H9 (cell line): ENCODE measurements at regions not wholly inside any gene's neighbourhood (a gene's known extent, or its start where the extent isn't known, plus 50 kb on each side); places are given as distances from the start of the nearest gene placed in this dataset.

Source experiments
- DNase-seq: peaks from one replicate; pipeline ENCODE4 v3.0.0-alpha.2; 2017
- H2AFZ ChIP-seq: one replicate; pipeline ENCODE4 v1.6.1; 2013; ENCODE audit warnings: mild to moderate bottlenecking, low read length, control low read depth, moderate library complexity
- H2AK5ac ChIP-seq: 2 replicates; pipeline ENCODE4 v1.6.1; 2013; ENCODE audit warnings: low read length, control low read depth, mixed read lengths; ENCODE audit not compliant: insufficient read length
- H2BK120ac ChIP-seq: one replicate; pipeline ENCODE4 v1.6.1; 2013; ENCODE audit warnings: low read depth, mild to moderate bottlenecking, low read length, control low read depth, inconsistent platforms; ENCODE audit not compliant: poor library complexity, severe bottlenecking
- H2BK12ac ChIP-seq: 2 replicates; pipeline ENCODE4 v1.6.1; 2013; ENCODE audit warnings: low read length, control low read depth, mixed read lengths, low read depth; ENCODE audit not compliant: insufficient read length
- H2BK15ac ChIP-seq: 2 replicates; pipeline ENCODE4 v1.6.1; 2013; ENCODE audit warnings: low read depth, low read length, control low read depth
- H2BK20ac ChIP-seq: one replicate; pipeline ENCODE4 v1.6.1; 2013; ENCODE audit warnings: low read depth, mild to moderate bottlenecking, low read length, control low read depth, inconsistent platforms; ENCODE audit not compliant: poor library complexity, severe bottlenecking
- H2BK5ac ChIP-seq: 2 replicates; pipeline ENCODE4 v1.6.1; 2013; ENCODE audit warnings: low read length, control low read depth, mixed read lengths; ENCODE audit not compliant: insufficient read length
- H3K14ac ChIP-seq: 2 replicates; pipeline ENCODE4 v1.6.1; 2013; ENCODE audit warnings: low read length, control low read depth; ENCODE audit not compliant: insufficient read depth
- H3K18ac ChIP-seq: 2 replicates; pipeline ENCODE4 v1.6.1; 2013; ENCODE audit warnings: low read depth, mild to moderate bottlenecking, mixed read lengths, low read length, control low read depth; ENCODE audit not compliant: insufficient read length
- H3K23ac ChIP-seq: 2 replicates; pipeline ENCODE4 v1.6.1; 2013; ENCODE audit warnings: low read length, control low read depth, mixed read lengths, low read depth; ENCODE audit not compliant: insufficient read length
- H3K23me2 ChIP-seq: 2 replicates; pipeline ENCODE4 v1.6.1; 2013; ENCODE audit warnings: low read depth, mild to moderate bottlenecking, mixed read lengths, low read length, control low read depth; ENCODE audit not compliant: insufficient read length, poor library complexity, severe bottlenecking
- H3K27ac ChIP-seq: 2 replicates; pipeline ENCODE4 v1.5.1; 2013; ENCODE audit warnings: low read length, control low read depth, mixed read lengths, low read depth; ENCODE audit not compliant: insufficient read length
- H3K27me3 ChIP-seq: 2 replicates; pipeline ENCODE4 v1.6.1; 2013; ENCODE audit warnings: low read length, control low read depth, inconsistent platforms; ENCODE audit not compliant: insufficient read depth
- H3K4ac ChIP-seq: 2 replicates; pipeline ENCODE4 v1.6.1; 2013; ENCODE audit warnings: low read depth, mild to moderate bottlenecking, control low read depth, inconsistent platforms, low read length, moderate library complexity
- H3K4me1 ChIP-seq: 2 replicates; pipeline ENCODE4 v1.6.1; 2013; ENCODE audit warnings: low read length, control low read depth, inconsistent platforms; ENCODE audit not compliant: insufficient read depth
- H3K4me2 ChIP-seq: 2 replicates; pipeline ENCODE4 v1.6.1; 2013; ENCODE audit warnings: low read length, control low read depth, mixed read lengths; ENCODE audit not compliant: insufficient read length, insufficient read depth
- H3K56ac ChIP-seq: 2 replicates; pipeline ENCODE4 v1.6.1; 2013; ENCODE audit warnings: low read depth, mild to moderate bottlenecking, mixed read lengths, low read length, control low read depth; ENCODE audit not compliant: insufficient read length
- H3K79me1 ChIP-seq: 2 replicates; pipeline ENCODE4 v1.6.1; 2013; ENCODE audit warnings: low read depth, mild to moderate bottlenecking, moderate library complexity, low read length, control low read depth, inconsistent platforms; ENCODE audit not compliant: insufficient read depth, poor library complexity, severe bottlenecking
- H3K79me2 ChIP-seq: 2 replicates; pipeline ENCODE4 v1.6.1; 2013; ENCODE audit warnings: low read length, control low read depth, inconsistent platforms; ENCODE audit not compliant: insufficient read depth
- H3K9ac ChIP-seq: 2 replicates; pipeline ENCODE4 v1.6.1; 2013; ENCODE audit warnings: low read length, control low read depth, mixed read lengths; ENCODE audit not compliant: insufficient read length; ENCODE audit errors: extremely low read depth
- H3K9me3 ChIP-seq: one replicate; pipeline ENCODE4 v1.6.1; 2013; ENCODE audit warnings: low read depth, low read length, inconsistent platforms; ENCODE audit not compliant: control insufficient read depth
- H3T11ph ChIP-seq: one replicate; pipeline ENCODE4 v1.6.1; 2013; ENCODE audit warnings: mild to moderate bottlenecking, low read length, control low read depth, inconsistent platforms
- H4K20me1 ChIP-seq: one replicate; pipeline ENCODE4 v1.6.1; 2013; ENCODE audit not compliant: control insufficient read depth, insufficient read length, insufficient read depth
- H4K5ac ChIP-seq: 2 replicates; pipeline ENCODE4 v1.6.1; 2013; ENCODE audit warnings: low read depth, mild to moderate bottlenecking, mixed read lengths, low read length, control low read depth; ENCODE audit not compliant: insufficient read length
- H4K8ac ChIP-seq: replicated peaks from 2 replicates; pipeline ENCODE4 v1.6.1; 2013; ENCODE audit warnings: low read length, control low read depth, mixed read lengths, low read depth; ENCODE audit not compliant: insufficient read length
- H4K91ac ChIP-seq: 2 replicates; pipeline ENCODE4 v1.6.1; 2013; ENCODE audit warnings: low read depth, mild to moderate bottlenecking, moderate library complexity, mixed read lengths, low read length, control low read depth; ENCODE audit not compliant: insufficient read length
- H3K27ac Mint-ChIP-seq, 3 experiments: 2 replicates in 2 of 3; 3 replicates in 1 of 3; pipeline ENCODE4 v1.8.0; 2020 to 2021; ENCODE audit warnings: mixed read lengths in 3 of 3, mild to moderate bottlenecking in 1 of 3, moderate library complexity in 1 of 3
- H3K27me3 Mint-ChIP-seq: 2 replicates; pipeline ENCODE4 v1.8.0; 2021; ENCODE audit warnings: low read depth, mild to moderate bottlenecking, moderate library complexity, mixed read lengths
- H3K36me3 Mint-ChIP-seq, 3 experiments: 2 replicates in 2 of 3; 3 replicates in 1 of 3; pipeline ENCODE4 v1.8.0; 2020 to 2021; ENCODE audit warnings: low read depth in 3 of 3, mixed read lengths in 3 of 3; ENCODE audit not compliant: insufficient read depth in 1 of 3
- H3K4me1 Mint-ChIP-seq, 2 experiments: 2 replicates each; pipeline ENCODE4 v1.8.0; 2020; ENCODE audit warnings: mixed read lengths in 2 of 2
- H3K4me3 Mint-ChIP-seq, 2 experiments: 2 replicates in 1 of 2; 3 replicates in 1 of 2; pipeline ENCODE4 v1.8.0; 2020 to 2021; ENCODE audit warnings: mild to moderate bottlenecking in 2 of 2, mixed read lengths in 2 of 2, moderate library complexity in 1 of 2
- H3K9me3 Mint-ChIP-seq, 2 experiments: 2 replicates in 1 of 2; 3 replicates in 1 of 2; pipeline ENCODE4 v1.8.0; 2020; ENCODE audit warnings: mild to moderate bottlenecking in 2 of 2, mixed read lengths in 2 of 2, moderate library complexity in 1 of 2
- WGBS: extraction: QIAGEN DNeasy Blood & Tissue Kit; methylation state at CpG from one replicate; pipeline ENCODE4 v1.1.7; 2013; ENCODE audit warnings: missing lambda C conversion rate, low lambda C conversion rate, mixed read lengths; ENCODE audit not compliant: insufficient read length; ENCODE audit errors: extremely low coverage; 5-methylcytosine and 5-hydroxymethylcytosine counted together
- TF ChIP-seq, protein P1 (sequence below): fragments of 200-600 bp; sonication (generic); conservative IDR thresholded peaks from 3 replicates; pipeline ENCODE4 v1.8.0; 2021; ENCODE audit warnings: antibody characterized with exemption, mild to moderate bottlenecking

DNA sequence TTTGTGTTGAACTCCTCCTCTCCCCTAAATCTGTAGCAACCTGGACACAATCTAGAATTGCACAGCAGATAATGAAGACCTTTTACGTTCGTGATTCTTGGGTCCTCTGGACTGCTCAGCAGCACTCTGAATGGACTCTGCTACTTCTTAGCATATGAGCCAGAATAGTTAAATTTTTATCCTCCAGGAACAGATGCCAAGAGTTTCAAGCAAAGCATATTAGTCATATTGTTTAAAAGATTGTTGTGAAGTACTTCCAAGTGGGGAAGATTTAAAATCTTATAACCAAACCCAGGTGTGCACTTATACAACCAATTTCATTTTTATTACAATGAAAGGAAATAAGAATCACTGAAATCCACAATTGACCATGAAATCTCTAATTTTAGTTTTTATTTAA lies 118.9 kb upstream of the EXOC2 start:
- H3K27ac Mint-ChIP-seq = no peak overlapping the region
- H3K27me3 Mint-ChIP-seq = no peaks in the 10 kb centered on the region
- Histone ChIP-seq H2BK5ac (no peak overlapping the region), H3K4ac (no peak overlapping the region), H2BK12ac (no peak overlapping the region), H3T11ph (no peak overlapping the region), H4K20me1 (no peaks in the 10 kb centered on the region), H4K91ac (no peak overlapping the region), H4K8ac (no peak overlapping the region), H2BK120ac (no peak overlapping the region), H3K23ac (no peak overlapping the region), H3K14ac (no peak overlapping the region), H2BK20ac (no peak overlapping the region), H3K79me1 (no peaks in the 10 kb centered on the region), H4K5ac (no peak overlapping the region), H3K9ac (no peak overlapping the region), H3K4me1 (no peaks in the 10 kb centered on the region), H3K27me3 (no peaks in the 10 kb centered on the region), H2BK15ac (no peak overlapping the region), H2AFZ (no peak overlapping the region), H3K27ac (no peak overlapping the region), H3K79me2 (no peaks in the 10 kb centered on the region), H3K4me2 (no peak overlapping the region), H3K18ac (no peak overlapping the region), H3K23me2 (no peaks in the 10 kb centered on the region), H3K56ac (no peak overlapping the region), H3K9me3 (no peaks in the 10 kb centered on the region), H2AK5ac (no peak overlapping the region)
- H3K4me3 Mint-ChIP-seq = no peak overlapping the region
- WGBS = no CpG with 5 or more reads among the region's 2 CpGs
- H3K9me3 Mint-ChIP-seq = no peaks in the 10 kb centered on the region
- TF ChIP-seq, protein P1, sequence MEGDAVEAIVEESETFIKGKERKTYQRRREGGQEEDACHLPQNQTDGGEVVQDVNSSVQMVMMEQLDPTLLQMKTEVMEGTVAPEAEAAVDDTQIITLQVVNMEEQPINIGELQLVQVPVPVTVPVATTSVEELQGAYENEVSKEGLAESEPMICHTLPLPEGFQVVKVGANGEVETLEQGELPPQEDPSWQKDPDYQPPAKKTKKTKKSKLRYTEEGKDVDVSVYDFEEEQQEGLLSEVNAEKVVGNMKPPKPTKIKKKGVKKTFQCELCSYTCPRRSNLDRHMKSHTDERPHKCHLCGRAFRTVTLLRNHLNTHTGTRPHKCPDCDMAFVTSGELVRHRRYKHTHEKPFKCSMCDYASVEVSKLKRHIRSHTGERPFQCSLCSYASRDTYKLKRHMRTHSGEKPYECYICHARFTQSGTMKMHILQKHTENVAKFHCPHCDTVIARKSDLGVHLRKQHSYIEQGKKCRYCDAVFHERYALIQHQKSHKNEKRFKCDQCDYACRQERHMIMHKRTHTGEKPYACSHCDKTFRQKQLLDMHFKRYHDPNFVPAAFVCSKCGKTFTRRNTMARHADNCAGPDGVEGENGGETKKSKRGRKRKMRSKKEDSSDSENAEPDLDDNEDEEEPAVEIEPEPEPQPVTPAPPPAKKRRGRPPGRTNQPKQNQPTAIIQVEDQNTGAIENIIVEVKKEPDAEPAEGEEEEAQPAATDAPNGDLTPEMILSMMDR = no peak
- no peak for DNase-seq
- peaks cover 0 to 4% of the 10 kb centered on the region in 2 experiments; a peak in 1 of 4 replicates for H3K4me1 Mint-ChIP-seq
- H3K36me3 Mint-ChIP-seq = no peaks in the 10 kb centered on the region
